ENCODE measurements at regions not wholly inside any gene's neighbourhood (a gene's known extent, or its start where the extent isn't known, plus 50 kb on each side); places are given as distances from the start of the nearest gene placed in this dataset.

DNA sequence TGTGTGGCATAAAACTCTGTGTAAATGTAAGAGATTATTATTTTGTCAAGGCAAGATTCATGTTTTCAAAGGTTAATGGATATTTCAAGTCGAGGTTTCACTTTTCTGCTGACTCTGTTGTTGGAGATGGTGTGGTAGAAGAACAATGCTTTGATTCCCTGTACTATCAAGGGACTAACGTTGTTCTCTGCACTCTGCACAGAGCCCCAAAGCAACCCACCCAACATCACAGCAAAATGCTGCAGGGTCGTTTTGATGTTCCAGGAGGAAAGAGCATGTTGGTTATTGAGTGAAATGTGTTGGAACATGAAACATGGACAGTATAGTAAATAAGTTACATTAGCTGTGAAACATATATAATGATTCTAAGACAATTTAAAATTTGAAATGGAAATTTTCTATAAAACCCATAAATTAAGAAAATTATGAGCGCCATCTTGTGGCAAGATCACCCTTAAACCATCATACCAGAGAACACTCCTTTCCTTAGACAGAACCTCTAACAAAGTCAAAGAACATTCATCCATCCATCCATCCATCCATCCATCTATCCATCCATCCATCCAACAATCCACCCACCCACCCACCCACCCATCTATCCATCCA lies 164.4 kb upstream of the ZBED5 start:
- peak in 1 of 2 donors; percentile 57 for DNase-seq
- WGBS, 5 donors = 21 to 27% (median 23%) methylated on average over 4 of the region's 4 CpGs
- H3K4me1 ChIP-seq = no peaks in the 10 kb centered on the region
- TF ChIP-seq POLR2A (IDR thresholded peaks at IDR 0.05) = no peak
- TF ChIP-seq, protein P1, sequence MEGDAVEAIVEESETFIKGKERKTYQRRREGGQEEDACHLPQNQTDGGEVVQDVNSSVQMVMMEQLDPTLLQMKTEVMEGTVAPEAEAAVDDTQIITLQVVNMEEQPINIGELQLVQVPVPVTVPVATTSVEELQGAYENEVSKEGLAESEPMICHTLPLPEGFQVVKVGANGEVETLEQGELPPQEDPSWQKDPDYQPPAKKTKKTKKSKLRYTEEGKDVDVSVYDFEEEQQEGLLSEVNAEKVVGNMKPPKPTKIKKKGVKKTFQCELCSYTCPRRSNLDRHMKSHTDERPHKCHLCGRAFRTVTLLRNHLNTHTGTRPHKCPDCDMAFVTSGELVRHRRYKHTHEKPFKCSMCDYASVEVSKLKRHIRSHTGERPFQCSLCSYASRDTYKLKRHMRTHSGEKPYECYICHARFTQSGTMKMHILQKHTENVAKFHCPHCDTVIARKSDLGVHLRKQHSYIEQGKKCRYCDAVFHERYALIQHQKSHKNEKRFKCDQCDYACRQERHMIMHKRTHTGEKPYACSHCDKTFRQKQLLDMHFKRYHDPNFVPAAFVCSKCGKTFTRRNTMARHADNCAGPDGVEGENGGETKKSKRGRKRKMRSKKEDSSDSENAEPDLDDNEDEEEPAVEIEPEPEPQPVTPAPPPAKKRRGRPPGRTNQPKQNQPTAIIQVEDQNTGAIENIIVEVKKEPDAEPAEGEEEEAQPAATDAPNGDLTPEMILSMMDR (IDR thresholded peaks at IDR 0.05) = peak in 3 of 7 experiments; percentile 15 to 64 (median 49)
- no peaks in the 10 kb centered on the region for H3K36me3 ChIP-seq
- no peak overlapping the region for H3K4me3 ChIP-seq
- H3K9me3 ChIP-seq = no peaks in the 10 kb centered on the region
- intact Hi-C loops (cut with DNase I; ENCODE audit: low total_unique reads) = loop anchor here (5.0 kb wide), 1 partner anchor 85 kb away; no protein-coding TSS in a partner anchor
- H3K27ac ChIP-seq = no peak overlapping the region
- no peaks in the 10 kb centered on the region for H3K27me3 ChIP-seq

GRCh38 chr11:11021563-11021962 lies 163.7 kb upstream of the ZBED5 start:
- intact Hi-C loops (cut with DNase I; ENCODE audit: low total_unique reads) = loop anchor here (5.0 kb wide), 1 partner anchor 84 kb away; no protein-coding TSS in a partner anchor
- TF ChIP-seq EP300 (IDR thresholded peaks at IDR 0.05) (no peak), POLR2A (IDR thresholded peaks at IDR 0.05) (no peak), POLR2AphosphoS5 (IDR thresholded peaks at IDR 0.05) (no peak)
- TF ChIP-seq, protein P1 (IDR thresholded peaks at IDR 0.05) = no peak

DNA sequence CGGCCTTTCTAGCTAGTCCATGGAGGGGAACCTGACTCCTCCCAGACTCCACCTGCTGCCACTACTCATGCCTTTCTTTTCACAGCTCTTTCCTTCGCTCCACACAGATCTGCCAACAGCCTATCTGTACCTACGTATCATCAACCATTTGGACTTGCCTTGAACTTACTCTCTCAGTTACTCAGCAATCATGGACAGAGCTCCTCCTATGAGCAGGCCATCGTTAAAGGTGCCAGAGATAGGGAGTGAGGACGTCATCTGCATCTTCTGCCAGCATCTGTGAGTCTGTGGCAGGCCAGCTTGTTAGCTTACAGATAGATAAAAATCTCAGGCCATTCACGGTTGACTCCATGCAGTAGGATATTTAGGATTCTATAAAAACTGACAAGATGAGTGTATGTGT lies 162.9 kb upstream of the ZBED5 start:
- 36 to 54% (median 42%) methylated on average over 6 of the region's 6 CpGs for WGBS, 5 donors
- DNase-seq = peak in 1 of 2 donors; percentile 16
- Histone ChIP-seq H3K9me3 (no peaks in the 10 kb centered on the region), H3K27ac (no peak overlapping the region), H3K4me3 (no peak overlapping the region), H3K36me3 (no peaks in the 10 kb centered on the region), H3K27me3 (no peaks in the 10 kb centered on the region), H3K4me1 (no peaks in the 10 kb centered on the region)
- no peak for TF ChIP-seq EP300 (IDR thresholded peaks at IDR 0.05)
- TF ChIP-seq, protein P1 (IDR thresholded peaks at IDR 0.05) = no peak
- intact Hi-C loops (cut with DNase I; ENCODE audit: low total_unique reads) = loop anchor here (5.0 kb wide), 1 partner anchor 83 kb away; no protein-coding TSS in a partner anchor

More at GRCh38 chr11:11021563-11021962, 163.7 kb upstream of the ZBED5 start:
- 64 to 73% (median 72%) methylated on average over 4 of the region's 4 CpGs for WGBS, 5 donors
- DNase-seq = no peak
- Histone ChIP-seq H3K4me1 (no peaks in the 10 kb centered on the region), H3K9me3 (no peaks in the 10 kb centered on the region), H3K4me3 (no peak overlapping the region), H3K36me3 (no peaks in the 10 kb centered on the region), H3K27me3 (no peaks in the 10 kb centered on the region), H3K27ac (no peak overlapping the region)

- H3K27ac ChIP-seq = no peak overlapping the region
- no peak for TF ChIP-seq EP300 (IDR thresholded peaks at IDR 0.05)
- TF ChIP-seq, protein P1 (IDR thresholded peaks at IDR 0.05) = no peak
- TF ChIP-seq POLR2A (IDR thresholded peaks at IDR 0.05) = no peak
- no peak for TF ChIP-seq POLR2AphosphoS5 (IDR thresholded peaks at IDR 0.05)
- no peaks in the 10 kb centered on the region for H3K9me3 ChIP-seq
- no peak overlapping the region for H3K4me3 ChIP-seq
- no peaks in the 10 kb centered on the region for H3K4me1 ChIP-seq
- intact Hi-C loops (cut with DNase I; ENCODE audit: low total_unique reads) = loop anchor here (5.0 kb wide), 1 partner anchor 83 kb away; no protein-coding TSS in a partner anchor
- no peaks in the 10 kb centered on the region for H3K36me3 ChIP-seq
- H3K27me3 ChIP-seq = no peaks in the 10 kb centered on the region
- no peak for DNase-seq
- 86 to 89% (median 87%) methylated on average over 12 of the region's 12 CpGs for WGBS, 5 donors
Observed at GRCh38 chr11:11020219-11020726, 162.4 kb upstream of the ZBED5 start.

All from stomach (tissue), 8 donors.